ENCODE measurements at regions not wholly inside any gene's neighbourhood (a gene's known extent, or its start where the extent isn't known, plus 50 kb on each side); places are given as distances from the start of the nearest gene placed in this dataset.

- DNase-seq (ENCODE audit: low spot score in 2 of 2), result peak in 1 of 2 donors; percentile 5
- no peak for FAIRE-seq
These were observed 66.6 kb upstream of the PPP1R26 start for GRCh38 chr9:135413086-135413375.

- FAIRE-seq, result no peak
These were observed 66.1 kb upstream of the PPP1R26 start for GRCh38 chr9:135413461-135413860.

GRCh38 chr9:135414293-135414692, 65.3 kb upstream of the PPP1R26 start:
- DNase-seq (ENCODE audit: low spot score in 2 of 2), result peak in 1 of 2 donors; percentile 6

More at GRCh38 chr9:135413461-135413860, 66.1 kb upstream of the PPP1R26 start:
- DNase-seq (ENCODE audit: low spot score in 2 of 2), result no peak

GRCh38 chr9:135415586-135415985, 64.0 kb upstream of the PPP1R26 start:
- FAIRE-seq, result no peak
- peak in 1 of 2 donors; percentile 1 for DNase-seq (ENCODE audit: low spot score in 2 of 2)

More at GRCh38 chr9:135414293-135414692, 65.3 kb upstream of the PPP1R26 start:
- FAIRE-seq, result no peak

- FAIRE-seq (no peak), DNase-seq (ENCODE audit: low spot score in 2 of 2) (peak in 1 of 2 donors; percentile 6)
These were observed 62.8 kb upstream of the PPP1R26 start for GRCh38 chr9:135416664-135417290.

DNA sequence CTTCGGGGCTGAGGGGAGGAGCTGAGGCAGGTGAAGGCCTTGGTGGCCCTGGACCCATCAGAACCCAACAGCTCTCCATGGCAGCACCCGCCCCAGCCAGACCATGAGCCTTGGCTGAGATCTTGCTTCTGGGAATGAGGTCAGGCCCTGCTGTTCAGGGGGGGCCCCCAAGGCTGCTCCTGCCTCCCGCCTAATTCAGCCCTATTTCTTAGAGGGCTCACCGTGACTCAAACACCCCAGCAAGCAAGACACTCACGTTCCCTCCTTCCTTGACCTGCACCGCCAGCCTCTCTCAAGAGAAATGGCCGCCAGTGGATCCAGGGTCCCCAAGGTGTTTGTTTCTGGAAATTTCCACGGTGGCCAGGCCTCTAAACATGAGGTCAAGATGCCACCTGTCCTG, 61.4 kb upstream of the PPP1R26 start:
- no peak for DNase-seq (ENCODE audit: low spot score in 2 of 2)
- no peak for FAIRE-seq

DNA sequence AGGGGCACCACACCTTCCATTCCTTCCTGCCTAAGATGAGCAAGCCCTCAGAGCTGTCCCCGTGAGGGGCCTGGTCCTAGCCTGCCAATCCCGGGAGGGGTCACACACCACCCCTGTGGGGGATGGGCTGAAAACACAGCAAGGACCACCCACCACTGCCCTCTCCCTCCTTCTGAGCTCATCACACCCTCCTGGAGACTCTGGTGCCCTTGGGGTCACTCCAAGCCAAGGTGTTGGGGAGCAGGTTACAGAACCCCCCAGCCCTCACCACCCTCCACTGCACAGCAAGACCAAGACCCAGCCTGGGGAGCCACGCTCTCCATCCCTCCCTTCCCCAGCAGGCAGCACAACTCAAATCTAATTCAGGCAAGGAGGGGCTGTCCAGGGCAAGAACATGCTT, 60.5 kb upstream of the PPP1R26 start:
- DNase-seq (ENCODE audit: low spot score in 2 of 2) (no peak), FAIRE-seq (no peak)

DNA sequence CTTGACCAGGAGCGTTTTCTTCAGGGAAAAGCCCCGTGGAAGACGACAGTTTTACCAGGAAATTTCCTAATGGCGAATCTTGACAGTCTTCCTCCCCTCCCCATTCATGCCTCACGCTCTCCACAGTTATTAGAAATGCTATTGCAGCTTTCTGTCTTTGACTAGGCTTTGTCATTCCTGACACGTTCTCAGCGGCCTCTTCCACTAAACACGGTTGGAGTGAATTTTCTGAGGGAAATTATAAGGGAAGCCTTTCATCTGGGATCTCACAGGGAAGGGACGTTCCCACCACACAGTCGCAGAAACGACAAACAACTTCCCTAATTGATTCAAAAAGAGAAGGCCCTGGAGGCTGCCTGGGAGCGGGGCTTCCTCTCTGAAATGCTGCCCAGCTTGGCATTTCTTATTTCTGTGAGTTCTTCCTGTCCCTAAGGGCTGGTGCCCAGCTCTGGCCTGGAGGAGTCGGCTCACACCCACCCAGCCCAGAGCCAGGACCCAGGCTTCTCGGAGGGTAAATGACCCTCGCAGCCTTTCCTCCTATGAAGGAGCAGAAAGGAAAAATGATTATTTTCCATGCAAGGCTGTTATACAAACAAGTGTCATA, 57.1 kb upstream of the PPP1R26 start:
- FAIRE-seq (no peak), DNase-seq (ENCODE audit: low spot score in 2 of 2) (no peak)

- DNase-seq (ENCODE audit: low spot score in 2 of 2) (no peak), FAIRE-seq (no peak)
These were observed 55.9 kb upstream of the PPP1R26 start for GRCh38 chr9:135423725-135424124.
